ENCODE measurements at regions not wholly inside any gene's neighbourhood (a gene's known extent, or its start where the extent isn't known, plus 50 kb on each side); places are given as distances from the start of the nearest gene placed in this dataset.

GRCh38 chr10:44267007-44267406, 117.9 kb downstream of the CXCL12 start:
- TF ChIP-seq CTCF (IDR thresholded peaks at IDR 0.05; ENCODE audit: low read length) (no peak), EZH2 (optimal IDR thresholded peaks at IDR 0.05; ENCODE audit: low read depth, low read length) (no peak), EZH2phosphoT487 (IDR thresholded peaks at IDR 0.05; ENCODE audit: low read length) (no peak)
